HG02571 (cell line): ENCODE measurements at regions not wholly inside any gene's neighbourhood (a gene's known extent, or its start where the extent isn't known, plus 50 kb on each side); places are given as distances from the start of the nearest gene placed in this dataset.

Experiments used
- ATAC-seq: cut with Tn5 transposase; IDR thresholded peaks from one replicate; pipeline ENCODE4 v1.9.1; 2021; ENCODE audit warnings: mild to moderate bottlenecking, moderate library complexity; ENCODE audit not compliant: unreplicated experiment

DNA sequence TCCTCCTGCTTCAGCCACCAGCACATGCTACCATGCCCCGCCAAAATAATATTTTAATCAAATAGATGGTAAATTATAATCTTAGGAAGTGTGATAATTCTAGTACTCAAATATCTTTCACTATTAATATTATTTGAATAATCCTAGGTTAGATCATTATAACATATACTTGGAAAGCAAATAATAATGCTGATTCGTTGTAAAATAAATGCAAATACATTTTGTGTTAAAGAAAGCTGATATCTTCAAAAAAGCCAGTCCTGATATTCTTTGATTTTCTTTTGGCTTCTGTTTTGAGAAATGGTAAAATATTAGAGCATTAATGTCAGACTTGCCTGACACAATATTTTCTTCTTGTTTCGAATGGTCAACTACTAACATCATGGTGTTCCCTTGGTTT is 116.3 kb upstream of the ADAMTS5 start:
- no peak for ATAC-seq

- no peak for ATAC-seq
Measured at GRCh38 chr21:27082431-27083010, 115.6 kb upstream of the ADAMTS5 start.

- ATAC-seq, result no peak
Measured at GRCh38 chr21:27079636-27080240, 112.8 kb upstream of the ADAMTS5 start.

GRCh38 chr21:27078915-27079314 is 112.0 kb upstream of the ADAMTS5 start:
- ATAC-seq, result no peak

- ATAC-seq, result no peak
Measured at GRCh38 chr21:27077501-27077900, 110.6 kb upstream of the ADAMTS5 start.

DNA sequence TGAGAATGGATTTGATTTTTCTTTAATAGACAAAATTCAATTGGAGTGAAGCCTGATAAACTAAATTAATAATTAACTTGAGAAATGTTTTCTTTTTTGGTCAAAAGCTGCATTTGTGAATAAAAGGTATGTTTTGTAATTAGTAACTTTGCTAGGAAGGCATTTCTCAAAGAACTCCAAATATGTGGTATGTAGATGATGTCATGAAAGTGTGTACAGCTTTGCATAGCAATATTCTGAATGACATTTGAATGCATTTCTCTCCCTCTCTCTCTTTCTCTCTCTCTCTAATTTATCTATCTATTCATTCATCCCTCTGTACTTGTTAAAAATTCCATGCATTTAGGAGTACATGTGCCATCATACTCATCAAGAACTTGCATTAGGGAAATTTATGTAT is 109.1 kb upstream of the ADAMTS5 start:
- no peak for ATAC-seq

DNA sequence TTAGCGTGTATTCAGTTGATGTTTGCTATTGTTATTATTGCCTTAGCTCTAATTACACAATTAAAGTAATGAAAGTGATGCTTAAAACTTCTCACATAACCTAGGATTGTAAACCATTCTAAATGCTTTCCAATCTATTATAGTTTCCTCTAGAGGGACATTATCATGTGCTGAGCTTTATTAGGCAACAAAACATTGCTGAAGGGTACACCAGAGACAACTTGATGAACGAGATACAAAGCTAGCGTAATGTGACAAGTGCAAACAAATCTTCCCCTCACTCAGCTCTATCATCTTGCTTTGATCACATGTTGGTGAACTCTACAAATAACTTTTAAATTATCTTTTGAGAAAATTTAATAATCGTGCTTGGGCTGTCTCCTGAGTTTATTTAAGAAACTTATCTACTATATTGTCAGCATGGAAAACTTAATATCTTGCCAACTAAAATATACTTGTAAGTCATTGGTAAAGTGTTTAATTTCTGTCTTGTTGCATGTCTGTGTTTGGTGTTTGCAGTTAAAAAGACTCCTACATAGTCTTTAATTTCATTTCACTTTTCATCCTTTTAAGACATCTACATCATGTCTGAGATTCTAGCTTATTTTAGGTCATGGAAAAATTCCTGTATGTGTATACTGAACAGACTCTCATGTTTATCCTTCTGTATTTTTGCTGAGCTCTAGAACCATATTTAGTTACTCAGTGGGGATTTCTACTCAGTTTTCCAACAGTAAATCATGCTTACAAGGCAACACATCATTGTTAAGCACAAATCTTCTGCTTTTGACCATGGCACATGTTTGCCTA is 104.2 kb upstream of the ADAMTS5 start:
- no peak for ATAC-seq

DNA sequence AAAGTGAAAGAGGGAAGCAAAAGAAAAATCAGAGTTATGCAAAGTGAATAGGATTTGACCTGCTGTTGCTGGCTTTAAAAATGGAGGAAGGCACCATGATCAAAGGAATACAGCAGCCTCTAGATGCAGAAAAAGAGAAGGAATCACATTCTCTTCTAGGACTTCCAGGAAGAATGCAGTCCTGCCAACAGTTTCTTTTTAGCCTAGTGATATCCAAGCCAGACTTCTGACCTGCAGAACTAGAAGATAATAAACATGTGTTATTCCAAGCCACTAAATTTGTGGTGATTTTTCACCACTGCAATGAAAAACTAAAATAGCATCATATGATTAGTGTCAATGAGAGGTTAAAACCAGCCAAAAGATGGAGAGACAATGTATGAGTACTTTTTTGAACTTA is 101.9 kb upstream of the ADAMTS5 start:
- no peak for ATAC-seq

GRCh38 chr21:27067226-27067625 is 100.3 kb upstream of the ADAMTS5 start:
- no peak for ATAC-seq

DNA sequence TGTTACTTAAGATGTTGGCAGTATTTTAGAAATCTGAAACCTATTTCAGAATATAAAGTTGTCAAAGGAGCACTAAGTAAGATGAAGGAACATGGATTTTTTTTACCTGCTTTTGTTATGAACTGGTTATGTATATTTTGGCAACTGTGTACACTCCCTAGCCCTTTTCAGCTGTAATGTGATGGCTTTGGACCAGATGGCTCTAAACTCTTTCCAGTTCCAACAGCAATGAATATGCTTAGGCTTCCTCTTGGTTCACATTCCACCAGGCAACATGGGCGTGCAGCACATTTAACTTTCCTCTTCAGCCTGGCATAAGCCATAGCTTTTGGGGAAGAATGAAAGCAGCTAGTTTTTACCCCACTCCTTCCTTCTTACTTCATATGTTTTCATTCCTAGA is 95.6 kb upstream of the ADAMTS5 start:
- no peak for ATAC-seq

GRCh38 chr21:27061770-27062169 is 94.9 kb upstream of the ADAMTS5 start:
- ATAC-seq, result no peak

DNA sequence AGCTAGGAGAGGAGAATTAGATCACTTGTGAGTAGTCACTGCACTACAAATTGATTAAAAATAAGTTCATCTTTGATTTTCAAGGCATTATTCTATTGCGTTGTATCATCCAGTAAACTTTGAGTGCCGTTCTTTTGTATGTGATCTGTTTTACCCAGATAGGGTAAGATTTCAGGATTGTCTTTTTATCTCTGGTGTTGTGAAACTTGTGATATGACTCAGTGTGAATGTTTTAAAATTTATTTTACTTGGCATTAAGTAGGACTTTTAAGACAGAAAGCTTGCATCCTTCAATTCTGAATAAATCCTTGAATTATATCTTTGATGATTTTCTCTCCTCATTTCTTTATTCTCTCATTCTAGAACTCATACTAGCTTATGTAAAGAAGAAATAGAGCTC is 93.3 kb upstream of the ADAMTS5 start:
- no peak for ATAC-seq

DNA sequence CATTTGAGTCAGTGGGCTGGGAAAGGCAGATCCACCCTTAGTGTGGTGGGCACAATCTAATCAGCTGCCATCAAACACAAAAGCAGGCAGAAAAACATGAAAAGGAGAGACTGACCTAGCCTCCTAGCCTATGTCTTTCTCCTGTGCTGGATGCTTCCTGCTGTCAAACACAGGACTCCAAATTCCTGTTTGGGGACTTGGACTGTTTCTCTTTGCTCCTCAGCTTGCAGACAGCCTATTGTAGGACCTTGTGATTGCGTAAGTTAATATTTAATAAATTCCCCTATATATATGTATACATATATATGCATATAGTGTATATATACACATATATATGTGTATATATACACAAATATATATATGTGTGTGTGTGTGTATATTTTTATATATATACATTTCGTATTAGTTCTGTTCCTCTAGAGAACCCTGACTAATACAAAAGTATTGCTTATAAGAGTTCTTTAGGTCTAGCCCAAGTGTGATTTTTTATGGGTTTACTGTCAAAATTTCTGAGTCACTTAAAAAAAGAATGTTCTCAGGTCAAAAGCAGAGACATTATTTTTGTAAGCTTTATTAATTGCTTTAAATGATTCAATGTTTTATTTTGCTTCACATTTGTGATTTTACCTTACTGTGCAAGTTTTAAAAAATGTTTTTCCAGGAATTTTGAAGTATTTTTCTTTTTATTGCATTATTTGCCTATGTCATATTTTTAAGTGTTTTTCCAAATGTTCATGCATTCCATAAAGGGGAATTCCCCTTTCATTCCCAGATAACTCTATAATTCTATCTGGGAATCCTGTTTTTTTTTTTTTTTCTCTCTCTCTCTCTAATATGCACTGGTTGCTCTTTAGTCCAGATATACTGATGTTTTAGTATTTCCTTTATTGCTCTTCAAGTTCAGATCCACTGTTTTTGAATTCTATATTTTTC is 92.1 kb upstream of the ADAMTS5 start:
- no peak for ATAC-seq

- ATAC-seq, result no peak
Measured at GRCh38 chr21:27057997-27058396, 91.1 kb upstream of the ADAMTS5 start.

DNA sequence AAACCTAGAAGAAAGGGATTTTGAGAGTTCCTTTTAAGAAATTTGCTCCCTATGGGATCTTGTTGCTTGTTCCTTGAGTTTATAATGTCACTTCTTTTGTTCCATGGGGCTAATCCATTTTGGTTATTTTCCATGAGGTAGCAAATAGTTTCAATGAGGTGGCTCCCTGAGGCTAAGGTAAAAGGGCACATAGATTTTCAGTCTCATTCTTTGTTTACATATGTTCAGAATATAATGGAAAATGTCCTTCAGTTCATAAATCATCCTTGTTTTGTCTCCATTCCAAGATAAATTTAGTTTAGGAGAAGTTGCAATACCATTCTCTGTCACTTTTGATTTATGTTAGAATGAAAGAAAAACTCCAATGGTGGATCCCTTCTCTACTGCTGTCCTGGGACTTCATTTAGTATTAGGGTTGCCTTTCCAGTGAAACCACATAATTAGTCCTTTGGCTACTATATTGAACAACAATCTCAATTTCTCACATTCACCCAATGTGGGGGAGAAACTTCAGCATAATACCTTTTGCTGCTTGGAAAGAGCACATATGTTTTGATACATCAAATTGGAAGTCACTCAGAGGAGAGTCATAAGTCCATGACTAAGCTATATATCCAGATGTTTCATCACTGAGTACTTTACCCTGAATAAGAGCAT is 80.9 kb upstream of the ADAMTS5 start:
- ATAC-seq, result no peak

DNA sequence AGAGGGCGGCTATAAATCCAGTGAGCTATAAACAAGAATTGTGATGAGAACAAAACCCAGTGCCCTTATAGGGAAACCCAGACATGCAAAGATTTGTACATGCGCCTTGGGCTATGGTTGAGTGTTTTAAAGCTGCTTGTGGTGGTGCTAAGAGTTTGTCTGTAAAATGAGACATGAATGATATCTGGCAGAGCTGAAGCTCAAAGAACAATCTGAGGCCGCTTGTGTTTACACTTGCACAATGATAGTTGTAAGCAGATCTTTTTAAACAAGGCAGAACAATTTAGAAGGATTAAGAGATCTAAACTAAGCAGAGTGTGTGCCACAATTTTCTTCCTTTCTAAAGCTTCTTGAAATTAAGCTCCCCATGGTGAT is 80.4 kb upstream of the ADAMTS5 start:
- ATAC-seq, result no peak

- ATAC-seq, result no peak
Measured at GRCh38 chr21:27045281-27045985, 78.5 kb upstream of the ADAMTS5 start.

- no peak for ATAC-seq
Measured at GRCh38 chr21:27043377-27043776, 76.5 kb upstream of the ADAMTS5 start.

- ATAC-seq, result no peak
Measured at GRCh38 chr21:27040738-27041469, 74.0 kb upstream of the ADAMTS5 start.
